ENCODE measurements at regions not wholly inside any gene's neighbourhood (a gene's known extent, or its start where the extent isn't known, plus 50 kb on each side); places are given as distances from the start of the nearest gene placed in this dataset.

DNA sequence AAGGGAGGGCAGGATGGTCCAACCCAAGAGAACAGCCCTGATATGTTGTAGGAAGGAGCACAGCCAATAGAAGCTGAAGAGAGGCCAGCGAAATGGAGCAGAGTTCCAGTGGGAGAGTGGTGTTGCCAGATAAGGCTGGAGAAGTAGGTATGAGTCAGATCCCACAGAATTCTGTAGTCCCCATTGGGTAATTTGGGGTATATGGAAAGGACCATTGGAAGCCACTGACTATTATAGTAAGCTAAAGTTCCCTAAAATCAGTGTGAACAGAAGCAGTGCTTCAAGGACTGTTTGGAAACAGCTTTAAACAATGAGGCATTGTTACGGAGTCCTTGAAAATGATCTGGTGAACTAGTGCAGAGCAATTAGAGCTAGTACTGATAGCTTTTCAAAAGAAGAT, 63.0 kb downstream of the DISP1 start:
- H4K20me1 ChIP-seq (ENCODE audit: insufficient read depth): no peaks in the 10 kb centered on the region; the same call in 1 of the 2 replicates
- intact Hi-C loops (cut with micrococcal nuclease; ENCODE audit: unreplicated experiment): no loop called here
- no peaks in the 10 kb centered on the region for H3K4me1 ChIP-seq (replicated peaks; ENCODE audit: insufficient read depth)
- TF ChIP-seq, protein P1, sequence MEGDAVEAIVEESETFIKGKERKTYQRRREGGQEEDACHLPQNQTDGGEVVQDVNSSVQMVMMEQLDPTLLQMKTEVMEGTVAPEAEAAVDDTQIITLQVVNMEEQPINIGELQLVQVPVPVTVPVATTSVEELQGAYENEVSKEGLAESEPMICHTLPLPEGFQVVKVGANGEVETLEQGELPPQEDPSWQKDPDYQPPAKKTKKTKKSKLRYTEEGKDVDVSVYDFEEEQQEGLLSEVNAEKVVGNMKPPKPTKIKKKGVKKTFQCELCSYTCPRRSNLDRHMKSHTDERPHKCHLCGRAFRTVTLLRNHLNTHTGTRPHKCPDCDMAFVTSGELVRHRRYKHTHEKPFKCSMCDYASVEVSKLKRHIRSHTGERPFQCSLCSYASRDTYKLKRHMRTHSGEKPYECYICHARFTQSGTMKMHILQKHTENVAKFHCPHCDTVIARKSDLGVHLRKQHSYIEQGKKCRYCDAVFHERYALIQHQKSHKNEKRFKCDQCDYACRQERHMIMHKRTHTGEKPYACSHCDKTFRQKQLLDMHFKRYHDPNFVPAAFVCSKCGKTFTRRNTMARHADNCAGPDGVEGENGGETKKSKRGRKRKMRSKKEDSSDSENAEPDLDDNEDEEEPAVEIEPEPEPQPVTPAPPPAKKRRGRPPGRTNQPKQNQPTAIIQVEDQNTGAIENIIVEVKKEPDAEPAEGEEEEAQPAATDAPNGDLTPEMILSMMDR (conservative IDR thresholded peaks at IDR 0.05): no peak
- TF ChIP-seq EZH2 (IDR thresholded peaks at IDR 0.05; ENCODE audit: low read depth): no peak
- H3K4me3 ChIP-seq: no peak overlapping the region
- CTCF ChIA-PET: no interaction called here
- H3K9me2 ChIP-seq (ENCODE audit: insufficient read depth): no peaks in the 10 kb centered on the region
- H3K9me3 ChIP-seq (ENCODE audit: insufficient read depth, low read depth): no peaks in the 10 kb centered on the region
- POLR2A ChIA-PET (ENCODE audit: unreplicated experiment): no interaction called here
- no peaks in the 10 kb centered on the region for H3K36me3 ChIP-seq (ENCODE audit: low read depth)
- no peak overlapping the region for H2AFZ ChIP-seq
- no peaks in the 10 kb centered on the region for H3K27me3 ChIP-seq (ENCODE audit: insufficient read depth, low read depth)
- H3K27ac ChIP-seq: no peak overlapping the region
- H3K79me2 ChIP-seq (ENCODE audit: low read depth): no peaks in the 10 kb centered on the region
- BruUV-seq (replicated peaks): no TSS peak
- no peak overlapping the region for H3K4me2 ChIP-seq
- DNase-seq: no peak
- no peaks in the 10 kb centered on the region for H3F3A ChIP-seq (ENCODE audit: insufficient read depth, low read depth)

DNA sequence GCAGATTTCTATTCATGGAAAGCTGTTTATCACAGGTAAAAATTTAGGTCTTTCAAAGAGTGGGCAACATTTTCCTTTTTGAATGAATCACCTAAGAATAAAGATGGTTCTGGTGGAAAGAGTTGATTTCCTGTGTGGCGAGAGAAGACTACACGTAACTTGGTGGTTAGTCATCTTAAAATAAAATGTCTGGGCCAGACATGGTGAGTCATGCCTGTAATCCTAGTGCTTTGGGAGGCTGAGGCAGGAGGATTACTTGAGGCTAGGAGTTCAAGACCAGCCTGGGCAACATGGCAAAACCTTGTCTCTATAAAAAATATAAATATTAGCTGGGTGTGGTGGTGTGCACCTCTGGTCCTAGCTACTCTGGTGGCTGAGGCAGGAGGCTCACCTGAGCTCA, 65.7 kb downstream of the DISP1 start:
- H3K4me1 ChIP-seq (replicated peaks; ENCODE audit: insufficient read depth): no peaks in the 10 kb centered on the region
- no peak overlapping the region for H3K27ac ChIP-seq
- no peaks in the 10 kb centered on the region for H3K9me2 ChIP-seq (ENCODE audit: insufficient read depth)
- CTCF ChIA-PET: no interaction called here
- no peaks in the 10 kb centered on the region for H3K27me3 ChIP-seq (ENCODE audit: insufficient read depth, low read depth)
- H4K20me1 ChIP-seq (ENCODE audit: insufficient read depth): no peaks in the 10 kb centered on the region; the same call in 1 of the 2 replicates
- H3K79me2 ChIP-seq (ENCODE audit: low read depth): no peaks in the 10 kb centered on the region
- TF ChIP-seq, protein P1 (conservative IDR thresholded peaks at IDR 0.05): no peak
- no peak for TF ChIP-seq EZH2 (IDR thresholded peaks at IDR 0.05; ENCODE audit: low read depth)
- no peaks in the 10 kb centered on the region for H3K36me3 ChIP-seq (ENCODE audit: low read depth)
- intact Hi-C loops (cut with micrococcal nuclease; ENCODE audit: unreplicated experiment): no loop called here
- no peak overlapping the region for H3K4me3 ChIP-seq
- no peaks in the 10 kb centered on the region for H3F3A ChIP-seq (ENCODE audit: insufficient read depth, low read depth)
- DNase-seq: no peak
- H3K4me2 ChIP-seq: no peak overlapping the region
- no peak overlapping the region for H2AFZ ChIP-seq
- H3K9me3 ChIP-seq (ENCODE audit: insufficient read depth, low read depth): no peaks in the 10 kb centered on the region
- POLR2A ChIA-PET (ENCODE audit: unreplicated experiment): no interaction called here
- no TSS peak for BruUV-seq (replicated peaks)

DNA sequence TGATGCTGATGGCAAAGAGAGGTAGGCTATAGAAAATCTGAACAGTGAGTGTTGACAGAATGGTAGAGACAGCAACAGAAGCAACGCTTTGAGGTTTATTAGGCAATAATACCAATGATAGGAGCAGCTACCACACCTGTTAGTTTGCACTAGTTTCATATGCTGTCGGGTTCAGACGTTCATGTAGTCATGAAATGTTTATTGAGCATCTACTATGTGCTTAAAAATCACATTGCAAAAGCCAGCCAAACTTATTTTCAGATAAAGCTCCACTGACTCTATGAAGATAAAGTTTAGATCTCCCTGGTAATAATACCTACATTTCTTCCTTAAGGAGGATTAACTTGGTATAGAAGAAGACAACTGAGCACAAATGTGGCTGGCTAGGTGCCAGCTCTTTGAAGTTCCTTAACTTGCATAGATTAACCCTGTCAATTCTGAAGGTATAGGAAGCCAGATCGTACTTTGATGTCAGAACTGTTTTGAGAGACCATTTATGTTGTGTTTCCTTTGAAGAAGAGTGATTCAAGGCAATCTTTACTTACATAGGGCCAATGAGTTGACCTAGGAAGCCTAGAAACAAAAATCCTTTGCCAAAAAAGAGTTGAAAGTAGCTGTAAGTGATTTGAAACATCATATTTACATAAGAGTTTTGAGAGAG, 71.5 kb downstream of the DISP1 start:
- CTCF ChIA-PET: no interaction called here
- H3K4me2 ChIP-seq: no peak overlapping the region
- no peak overlapping the region for H3K27ac ChIP-seq
- no peaks in the 10 kb centered on the region for H3K27me3 ChIP-seq (ENCODE audit: insufficient read depth, low read depth)
- no peaks in the 10 kb centered on the region for H3K36me3 ChIP-seq (ENCODE audit: low read depth)
- no peak for TF ChIP-seq EZH2 (IDR thresholded peaks at IDR 0.05; ENCODE audit: low read depth)
- TF ChIP-seq, protein P1 (conservative IDR thresholded peaks at IDR 0.05): no peak
- H3K9me3 ChIP-seq (ENCODE audit: insufficient read depth, low read depth): no peaks in the 10 kb centered on the region
- peaks cover 15% of the 10 kb centered on the region for H3K4me1 ChIP-seq (replicated peaks; ENCODE audit: insufficient read depth)
- POLR2A ChIA-PET (ENCODE audit: unreplicated experiment): no interaction called here
- no peaks in the 10 kb centered on the region for H3K79me2 ChIP-seq (ENCODE audit: low read depth)
- no peaks in the 10 kb centered on the region for H4K20me1 ChIP-seq (ENCODE audit: insufficient read depth)
- H3F3A ChIP-seq (ENCODE audit: insufficient read depth, low read depth): no peaks in the 10 kb centered on the region
- H3K9me2 ChIP-seq (ENCODE audit: insufficient read depth): no peaks in the 10 kb centered on the region
- no peak overlapping the region for H3K4me3 ChIP-seq
- H2AFZ ChIP-seq: no peak overlapping the region
- no peak for DNase-seq
- intact Hi-C loops (cut with micrococcal nuclease; ENCODE audit: unreplicated experiment): no loop called here
- no TSS peak for BruUV-seq (replicated peaks)

Measured in PC-9 (cell line).